OCI-LY1 (cell line): ENCODE measurements at regions not wholly inside any gene's neighbourhood (a gene's known extent, or its start where the extent isn't known, plus 50 kb on each side); places are given as distances from the start of the nearest gene placed in this dataset.

Source experiments
- H2AFZ ChIP-seq: fragments of 200-600 bp; sonication (generic), shearing (Covaris generic); 2 replicates; pipeline ENCODE4 v1.6.0; 2014; ENCODE audit warnings: antibody characterized with exemption, mild to moderate bottlenecking, low read length
- H3F3A ChIP-seq: fragments of 200-600 bp; sonication (generic), shearing (Covaris generic); 2 replicates; pipeline ENCODE4 v1.6.0; 2014; ENCODE audit warnings: mild to moderate bottlenecking, antibody characterized with exemption, low read length, moderate library complexity; ENCODE audit not compliant: insufficient read depth
- H3K27ac ChIP-seq: fragments of 200-600 bp; sonication (generic); 2 replicates; pipeline ENCODE4 v1.5.1; 2014; ENCODE audit warnings: low read length, mixed run types, mild to moderate bottlenecking, low read depth; ENCODE audit not compliant: poor library complexity, severe bottlenecking
- H3K27me3 ChIP-seq: fragments of 200-600 bp; sonication (generic); 2 replicates; pipeline ENCODE4 v1.6.0; 2014; ENCODE audit warnings: antibody characterized with exemption, mild to moderate bottlenecking, low read length, moderate library complexity; ENCODE audit not compliant: insufficient read depth
- H3K36me3 ChIP-seq: fragments of 200-600 bp; sonication (generic); 2 replicates; pipeline ENCODE4 v1.6.1; 2014; ENCODE audit warnings: mild to moderate bottlenecking, antibody characterized with exemption, low read length, moderate library complexity, mixed read lengths; ENCODE audit not compliant: insufficient read depth
- H3K4me1 ChIP-seq: fragments of 200-600 bp; sonication (generic); 2 replicates; pipeline ENCODE4 v1.5.1; 2014; ENCODE audit warnings: mild to moderate bottlenecking, low read length, moderate library complexity; ENCODE audit not compliant: insufficient read depth, severe bottlenecking
- H3K4me2 ChIP-seq: fragments of 200-600 bp; sonication (generic), shearing (Covaris generic); 2 replicates; pipeline ENCODE4 v1.6.1; 2014; ENCODE audit warnings: low read length
- H3K4me3 ChIP-seq: fragments of 200-600 bp; sonication (generic); 2 replicates; pipeline ENCODE4 v1.5.1; 2014; ENCODE audit warnings: low read length, low read depth, mild to moderate bottlenecking, mixed read lengths; ENCODE audit not compliant: poor library complexity, severe bottlenecking
- H3K79me2 ChIP-seq: fragments of 200-600 bp; shearing (Covaris generic); 2 replicates; pipeline ENCODE4 v1.6.1; 2016; ENCODE audit warnings: mixed run types, low read length, mixed read lengths; ENCODE audit not compliant: insufficient read depth
- H3K9ac ChIP-seq: fragments of 200-600 bp; sonication (generic), shearing (Covaris generic); 2 replicates; pipeline ENCODE4 v1.6.1; 2014; ENCODE audit warnings: mild to moderate bottlenecking, low read length, mixed read lengths
- H3K9me2 ChIP-seq: fragments of 200-600 bp; sonication (generic), shearing (Covaris generic); 2 replicates; pipeline ENCODE4 v1.6.1; 2014; ENCODE audit warnings: low read depth, mild to moderate bottlenecking, low read length, mixed read lengths
- H3K9me3 ChIP-seq: fragments of 200-600 bp; shearing (Covaris generic); 2 replicates; pipeline ENCODE4 v1.6.1; 2014; ENCODE audit warnings: low read length, mixed read lengths
- H4K20me1 ChIP-seq: fragments of 200-600 bp; sonication (generic), shearing (Covaris generic); 2 replicates; pipeline ENCODE4 v1.6.0; 2016; ENCODE audit warnings: mild to moderate bottlenecking, low read length; ENCODE audit not compliant: insufficient read depth
- CTCF ChIP-seq: fragments of 200-600 bp; sonication (generic), shearing (Covaris generic); IDR thresholded peaks from 2 replicates; pipeline ENCODE4 v1.5.1; 2017; ENCODE audit warnings: mild to moderate bottlenecking, antibody characterized with exemption, low read length, moderate library complexity, mixed read lengths
- EZH2 ChIP-seq: fragments of 200-600 bp; sonication (generic), shearing (Covaris generic); IDR thresholded peaks from 2 replicates; pipeline ENCODE4 v1.8.0; 2017; ENCODE audit warnings: borderline replicate concordance, mixed run types, mild to moderate bottlenecking, antibody characterized with exemption, low read length, moderate library complexity, mixed read lengths

- H3K9me3 ChIP-seq: no peaks in the 10 kb centered on the region
- H3K4me1 ChIP-seq: no peaks in the 10 kb centered on the region
- no peak overlapping the region for H3K4me2 ChIP-seq
- no peaks in the 10 kb centered on the region for H3F3A ChIP-seq
- no peaks in the 10 kb centered on the region for H3K27me3 ChIP-seq
- no peaks in the 10 kb centered on the region for H3K9me2 ChIP-seq
- no peaks in the 10 kb centered on the region for H3K79me2 ChIP-seq
- no peaks in the 10 kb centered on the region for H3K36me3 ChIP-seq
- H4K20me1 ChIP-seq: no peaks in the 10 kb centered on the region
- no peak overlapping the region for H3K9ac ChIP-seq
- no peak overlapping the region for H3K4me3 ChIP-seq
- H3K27ac ChIP-seq: no peak overlapping the region
- H2AFZ ChIP-seq: no peak overlapping the region
- TF ChIP-seq CTCF: no peak
- no peak for TF ChIP-seq EZH2
Observed at GRCh38 chr3:137820366-137820765, 56.3 kb downstream of the SOX14 start.

- Histone ChIP-seq H3F3A (no peaks in the 10 kb centered on the region), H3K36me3 (no peaks in the 10 kb centered on the region), H4K20me1 (no peaks in the 10 kb centered on the region), H3K27ac (no peak overlapping the region), H3K9me2 (no peaks in the 10 kb centered on the region), H3K79me2 (no peaks in the 10 kb centered on the region), H3K4me2 (no peak overlapping the region), H3K27me3 (no peaks in the 10 kb centered on the region), H3K4me3 (no peak overlapping the region), H3K9me3 (no peaks in the 10 kb centered on the region), H3K9ac (no peak overlapping the region), H3K4me1 (no peaks in the 10 kb centered on the region), H2AFZ (no peak overlapping the region)
- TF ChIP-seq EZH2 (no peak), CTCF (no peak)
Observed at GRCh38 chr3:137835096-137835495, 71.0 kb downstream of the SOX14 start.

- Histone ChIP-seq H3K4me3 (no peak overlapping the region), H3K4me2 (no peak overlapping the region)
Observed at GRCh38 chr3:137845194-137845593, 81.1 kb downstream of the SOX14 start.

More at GRCh38 chr3:137845194-137845593, 81.1 kb downstream of the SOX14 start:
- no peaks in the 10 kb centered on the region for H3F3A ChIP-seq
- no peaks in the 10 kb centered on the region for H4K20me1 ChIP-seq
- H3K79me2 ChIP-seq: no peaks in the 10 kb centered on the region
- H3K4me1 ChIP-seq: no peaks in the 10 kb centered on the region
- H3K9me2 ChIP-seq: no peaks in the 10 kb centered on the region
- H3K9ac ChIP-seq: no peak overlapping the region
- no peak overlapping the region for H3K27ac ChIP-seq
- H3K27me3 ChIP-seq: no peaks in the 10 kb centered on the region
- H3K9me3 ChIP-seq: no peaks in the 10 kb centered on the region
- TF ChIP-seq EZH2 (no peak), CTCF (no peak)
- H3K36me3 ChIP-seq: no peaks in the 10 kb centered on the region
- H2AFZ ChIP-seq: no peak overlapping the region
